Activated CD8-positive, alpha-beta memory T cell treated with anti-CD3 and anti-CD28 coated beads, Interleukin-2, amount 50 U/mL, for 48 hours (primary cell): ENCODE measurements at regions not wholly inside any gene's neighbourhood (a gene's known extent, or its start where the extent isn't known, plus 50 kb on each side); places are given as distances from the start of the nearest gene placed in this dataset.
"Not testable (repeated sequence)": the region's sequence is repeated elsewhere in the genome, so short reads cannot be mapped to it uniquely, and the experiment has no call there.

Experiments
- DNase-seq: peaks from one replicate; pipeline ENCODE4 v3.0.0-alpha.2; 2020

DNA sequence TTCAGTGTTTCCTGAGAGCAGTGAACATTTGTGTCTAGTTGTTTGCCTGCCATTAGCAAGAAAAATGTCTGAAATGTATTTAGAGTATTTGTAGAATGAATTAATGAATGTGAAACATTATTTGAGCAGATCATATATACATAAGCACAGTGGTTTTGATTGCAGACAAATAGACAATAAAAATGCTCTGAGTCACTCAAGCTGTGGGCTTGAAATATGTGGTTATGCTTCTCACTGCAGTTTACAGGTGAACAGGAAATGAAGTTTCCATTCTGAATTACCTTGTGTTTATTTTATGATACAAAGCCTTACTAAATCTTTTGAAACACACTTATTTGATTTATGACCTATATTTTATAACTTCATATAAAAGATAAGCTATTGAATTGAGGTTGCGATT is 827.7 kb downstream of the TMTC2 start:
- DNase-seq, result no peak

DNA sequence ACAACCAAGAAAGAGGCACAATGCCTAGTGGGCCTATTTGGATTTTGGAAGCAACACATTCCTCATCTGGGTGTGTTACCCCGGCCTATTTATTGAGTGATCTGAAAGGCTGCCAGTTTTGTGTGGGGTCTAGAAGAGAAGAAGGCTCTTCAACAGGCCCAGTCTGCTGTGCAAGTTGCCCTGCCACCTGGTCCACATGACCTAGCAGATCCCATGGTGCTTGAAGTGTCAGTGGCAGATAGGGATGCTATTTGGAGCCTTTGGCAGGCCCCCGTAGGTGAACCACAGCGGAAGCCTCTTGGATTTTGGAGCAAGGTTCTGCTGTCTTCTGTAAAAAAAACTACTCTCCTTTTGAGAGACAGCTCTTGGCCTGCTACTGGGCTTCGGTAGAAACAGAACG is 820.1 kb downstream of the TMTC2 start:
- no peak for DNase-seq

DNA sequence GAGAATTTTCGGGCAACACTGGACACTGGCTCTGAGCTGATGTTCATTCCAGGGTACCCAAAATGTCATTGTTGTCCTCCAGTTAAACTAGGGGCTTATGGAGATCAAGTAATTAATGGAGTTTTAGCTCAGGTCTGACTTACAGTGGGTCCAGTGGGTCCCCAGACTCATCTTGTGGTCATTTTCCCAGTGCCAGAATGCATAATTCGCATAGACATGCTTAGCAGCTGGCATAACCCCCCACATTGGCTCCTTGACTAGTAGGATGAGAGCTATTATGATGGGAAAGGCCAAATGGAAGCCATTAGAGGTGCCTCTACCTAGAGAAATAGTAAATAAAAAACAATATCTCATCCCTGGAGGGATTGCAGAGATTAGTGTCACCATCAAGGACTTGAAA is 818.9 kb downstream of the TMTC2 start:
- DNase-seq, result no peak

DNA sequence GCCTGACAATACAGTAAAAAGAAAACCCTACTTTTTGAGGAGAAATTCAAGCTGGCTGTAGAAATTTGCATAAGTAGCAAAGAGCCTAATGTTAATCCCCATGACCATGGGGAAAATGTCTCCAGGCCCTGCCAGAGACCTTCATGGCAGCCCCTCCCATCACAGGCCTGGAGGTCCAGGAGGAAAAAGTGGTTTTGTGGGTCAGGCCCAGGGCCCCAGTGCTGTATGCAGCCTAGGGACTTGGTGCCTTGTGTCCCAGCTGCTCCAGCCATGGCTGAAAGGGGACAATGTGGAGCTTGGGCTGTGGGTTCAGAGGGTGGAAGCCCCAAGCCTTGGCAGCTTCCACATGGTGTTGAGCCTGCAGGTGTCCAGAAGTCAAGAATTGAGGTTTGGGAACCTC is 813.2 kb downstream of the TMTC2 start:
- not testable (repeated sequence) for DNase-seq

DNA sequence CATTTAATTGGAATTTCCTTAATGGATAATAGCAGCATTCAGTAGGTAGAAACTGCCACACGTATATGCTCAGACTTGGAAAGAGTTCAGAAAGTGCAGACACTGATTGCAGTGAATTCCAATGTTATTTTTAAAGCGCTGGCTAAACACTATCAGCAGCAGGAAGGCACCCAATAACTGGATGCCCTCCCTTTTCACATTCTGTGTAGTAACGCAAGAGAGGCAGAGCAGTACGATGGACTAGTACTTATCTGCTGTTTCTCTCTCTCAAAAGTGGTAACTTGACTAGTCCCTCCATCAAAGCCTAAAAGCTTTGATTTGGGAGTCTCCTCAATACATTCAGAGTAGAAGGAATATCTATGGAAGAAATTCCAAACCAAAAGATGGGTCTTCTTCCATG is 791.0 kb downstream of the TMTC2 start:
- no peak for DNase-seq

DNA sequence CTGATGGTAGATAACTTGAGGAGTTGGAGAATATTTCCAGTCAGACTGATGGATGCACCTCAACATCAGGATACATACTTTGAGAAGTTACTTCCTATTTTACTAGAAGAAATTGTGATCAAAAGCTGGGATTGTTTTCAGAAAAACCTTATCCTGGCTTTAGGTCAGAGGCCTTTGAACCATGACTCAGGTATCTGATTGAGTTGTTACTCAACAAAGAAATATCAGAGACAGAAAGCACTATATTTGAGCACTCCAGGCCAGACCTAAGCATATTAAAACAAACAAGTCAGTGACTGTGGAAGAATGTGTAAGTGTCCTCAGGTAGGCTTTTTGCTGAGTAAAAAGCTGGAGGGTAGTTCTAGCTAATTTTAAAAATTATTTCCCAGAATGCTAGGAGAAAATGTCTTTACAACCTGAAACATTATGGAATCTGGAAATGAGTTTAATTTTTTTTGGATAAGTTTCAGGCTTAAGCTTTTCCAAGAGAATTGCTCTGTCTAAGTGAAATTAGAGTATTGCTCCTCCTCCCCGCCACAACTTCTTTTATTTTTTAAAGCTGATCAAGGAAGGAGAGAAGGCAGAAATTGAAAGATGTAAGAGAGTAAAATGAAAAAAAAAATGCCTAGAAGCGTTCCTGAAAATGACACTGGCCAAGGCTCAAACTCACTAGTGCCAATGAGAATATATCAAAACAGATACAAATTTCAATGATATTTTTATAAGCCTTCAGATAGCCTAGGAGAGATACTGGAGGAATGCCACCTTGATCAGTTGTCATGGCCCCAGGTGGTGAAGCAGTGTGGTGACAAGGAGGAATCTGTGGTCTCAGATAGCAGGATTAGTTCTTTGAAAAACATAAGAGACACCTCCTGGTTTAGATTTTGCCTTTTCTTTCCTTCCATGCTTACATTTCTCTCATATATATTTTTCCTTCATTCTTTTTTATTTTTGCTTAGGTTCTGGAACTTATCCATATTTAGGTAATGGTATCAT is 790.3 kb downstream of the TMTC2 start:
- DNase-seq, result no peak

DNA sequence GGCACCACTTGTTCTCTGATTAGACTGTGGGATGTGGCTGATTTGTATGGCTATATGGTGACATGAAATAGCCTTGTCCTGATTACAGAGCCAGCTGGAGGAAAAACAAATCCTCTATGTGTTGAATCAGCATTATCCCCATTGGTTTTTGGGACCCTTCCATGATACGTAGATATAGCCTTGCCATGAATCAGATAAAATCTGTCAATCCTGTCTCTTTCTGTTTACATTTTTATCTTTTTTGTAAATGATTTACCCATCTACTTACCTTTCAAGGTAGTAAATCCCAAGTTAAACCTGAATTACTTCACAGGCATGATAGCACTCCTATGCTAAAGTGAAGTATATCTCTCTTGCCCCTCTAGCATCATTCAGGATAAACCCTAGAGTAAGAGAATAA is 789.3 kb downstream of the TMTC2 start:
- no peak for DNase-seq

DNA sequence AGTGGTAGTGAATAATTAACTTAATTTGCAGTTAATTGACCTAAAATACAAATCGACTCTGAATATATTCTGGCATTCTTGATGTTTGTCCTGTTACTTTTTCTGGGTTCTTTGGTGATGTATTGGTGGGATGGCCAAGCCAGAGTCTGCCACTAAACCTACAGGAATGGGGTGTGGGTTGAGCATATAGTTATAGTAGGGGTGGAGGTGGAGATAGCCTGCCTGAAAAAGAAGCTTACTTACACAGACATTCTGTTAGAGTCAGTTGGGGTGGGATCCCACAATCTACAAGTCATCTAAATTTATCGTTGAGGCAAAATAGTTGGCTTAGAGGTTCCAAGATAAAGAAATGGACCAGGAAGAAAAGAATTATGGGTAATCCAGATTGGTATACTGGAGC is 787.7 kb downstream of the TMTC2 start:
- DNase-seq, result no peak

DNA sequence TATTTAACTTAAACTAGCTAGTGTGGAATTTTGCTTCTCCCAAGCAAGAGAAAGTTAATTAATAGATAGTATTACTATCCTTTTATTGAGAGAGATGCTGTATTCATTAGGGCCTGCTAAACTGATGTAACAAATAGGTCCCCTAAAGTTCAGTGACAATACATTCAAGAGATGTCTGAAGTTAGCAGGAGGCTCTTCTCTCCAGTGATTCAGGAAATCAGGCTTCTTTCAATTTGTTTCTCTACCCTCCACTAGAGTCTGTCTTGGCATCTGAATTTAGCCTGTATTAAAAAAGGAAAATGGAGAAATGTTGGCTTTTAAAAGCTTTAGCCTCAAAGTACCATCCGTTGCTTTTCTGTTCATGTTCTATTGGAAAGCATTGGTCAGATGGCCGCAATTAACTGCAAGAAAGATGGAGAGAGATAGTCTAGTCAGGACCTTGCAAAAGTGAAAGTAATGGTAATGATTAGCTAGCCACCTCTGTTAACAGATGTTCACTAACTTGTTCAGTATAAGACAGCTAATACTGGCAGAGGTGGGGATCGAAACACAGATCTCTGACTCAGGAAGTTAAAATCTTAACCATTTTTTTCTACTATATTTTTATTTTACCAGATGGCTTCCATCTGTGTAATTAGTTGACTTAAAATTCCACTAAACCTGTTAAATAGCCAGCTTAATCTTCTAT is 786.8 kb downstream of the TMTC2 start:
- no peak for DNase-seq

DNA sequence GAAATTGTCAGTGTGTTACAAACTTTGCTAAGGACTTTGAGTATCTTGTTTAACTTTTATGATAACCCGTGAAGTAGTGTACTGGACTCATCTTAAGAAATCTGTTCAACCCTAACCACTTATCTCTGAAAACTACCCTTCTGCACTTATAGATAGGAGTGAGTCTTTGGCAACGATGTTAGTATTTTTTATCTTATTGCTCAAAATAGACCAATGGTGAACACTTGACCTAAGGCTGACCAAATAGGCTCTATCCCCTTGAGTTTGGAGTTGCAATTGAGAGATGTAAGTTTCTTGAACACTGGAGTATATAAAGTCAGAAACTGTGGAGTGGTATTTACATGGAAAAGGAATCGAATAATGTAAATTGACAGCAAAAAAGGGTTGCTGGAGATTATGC is 786.1 kb downstream of the TMTC2 start:
- DNase-seq, result no peak

DNA sequence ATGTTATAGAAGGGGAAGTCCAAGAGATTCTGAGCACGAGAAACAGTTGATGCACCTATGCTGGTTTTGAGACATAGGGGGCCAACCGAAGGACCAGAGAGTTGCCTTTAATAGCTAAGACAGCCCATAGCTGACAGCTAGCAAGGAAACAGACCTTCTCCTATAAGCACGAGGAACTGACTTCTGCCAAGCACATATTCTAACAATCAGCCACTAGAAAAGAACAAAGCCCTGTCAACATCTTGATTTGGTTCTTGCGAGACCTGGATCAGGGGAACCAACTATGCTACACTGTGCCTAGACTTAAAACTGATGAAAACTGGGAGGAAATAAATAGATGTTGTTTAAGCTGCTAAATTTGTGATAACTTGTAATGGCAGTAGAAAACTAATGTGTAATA is 785.6 kb downstream of the TMTC2 start:
- DNase-seq, result no peak

DNA sequence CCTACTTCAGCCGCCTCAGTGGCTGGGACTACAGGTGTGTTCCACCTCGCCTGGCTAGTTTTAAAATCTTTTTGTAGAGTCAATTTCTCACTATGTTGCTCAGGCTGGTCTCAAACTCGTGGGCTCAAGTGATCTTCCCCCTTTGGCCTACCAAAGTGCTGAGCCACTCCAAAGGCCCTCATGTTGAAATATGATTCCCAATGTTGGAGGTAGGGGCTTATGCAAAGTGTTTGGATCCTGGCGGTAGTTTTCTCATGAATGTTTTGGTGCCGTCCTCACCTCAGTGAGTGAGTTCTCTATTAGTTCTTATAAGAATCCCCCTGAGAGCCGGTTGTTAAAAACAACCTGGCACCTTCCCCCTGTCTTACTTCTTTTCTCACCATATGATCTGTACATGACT is 784.6 kb downstream of the TMTC2 start:
- DNase-seq, result no peak

DNA sequence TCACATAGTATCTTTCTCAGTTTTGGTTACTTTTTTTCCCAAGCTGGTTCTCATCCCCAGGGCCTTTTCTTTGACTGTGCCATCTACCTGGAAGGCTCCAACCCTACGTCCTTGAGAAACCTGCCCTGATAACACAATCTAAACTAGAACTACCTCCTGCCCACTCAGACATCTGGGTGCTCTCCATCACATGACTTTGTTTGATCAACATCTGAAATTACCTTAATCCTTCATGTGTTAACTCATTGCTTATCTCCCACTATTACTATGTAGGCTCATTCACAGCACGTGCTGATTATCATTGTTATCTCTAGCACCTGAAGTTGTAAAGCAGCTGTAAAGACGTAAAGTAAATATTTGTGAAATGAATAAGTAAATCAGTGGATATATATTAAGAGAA is 784.0 kb downstream of the TMTC2 start:
- no peak for DNase-seq

DNA sequence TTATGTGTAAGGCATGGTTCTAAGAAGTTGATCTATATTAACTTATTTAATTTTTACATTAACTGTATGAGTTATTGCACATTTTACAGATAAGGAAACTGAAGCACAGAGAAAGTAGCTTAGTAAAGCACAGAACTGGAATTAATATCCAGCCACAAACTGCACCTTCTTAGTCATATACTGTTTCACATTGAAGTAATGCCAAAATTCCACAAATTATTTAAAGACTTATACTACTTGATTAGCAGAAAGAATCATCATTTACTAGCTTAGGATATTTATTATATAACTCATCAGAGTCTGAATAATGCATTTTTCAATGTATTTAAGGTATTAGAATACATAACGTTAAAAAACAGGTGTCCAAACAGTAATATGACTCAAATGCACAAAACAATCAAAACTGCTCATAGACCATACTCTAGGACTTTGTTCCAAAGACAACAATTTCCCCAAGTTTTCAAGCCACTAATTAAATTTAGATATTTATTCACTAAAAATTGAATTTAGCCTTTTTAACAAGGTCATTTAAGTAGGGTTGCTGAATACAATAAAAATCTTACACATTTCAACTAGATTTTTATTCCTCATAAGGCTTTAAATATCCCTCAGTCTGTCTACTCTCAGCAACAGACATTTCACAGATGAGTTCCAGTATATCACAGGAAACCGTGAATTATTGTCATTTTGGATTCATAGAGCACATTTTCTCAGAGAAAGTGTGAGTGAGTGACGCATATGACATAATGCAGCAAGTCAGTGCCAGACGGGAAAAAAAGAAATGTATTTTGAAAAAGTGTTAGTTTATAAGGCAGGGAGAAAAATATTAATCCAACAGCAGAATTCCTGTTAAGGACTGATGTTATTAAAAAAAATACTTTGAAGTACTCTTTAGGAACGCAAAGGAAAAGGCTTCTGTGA is 782.5 kb downstream of the TMTC2 start:
- no peak for DNase-seq

DNA sequence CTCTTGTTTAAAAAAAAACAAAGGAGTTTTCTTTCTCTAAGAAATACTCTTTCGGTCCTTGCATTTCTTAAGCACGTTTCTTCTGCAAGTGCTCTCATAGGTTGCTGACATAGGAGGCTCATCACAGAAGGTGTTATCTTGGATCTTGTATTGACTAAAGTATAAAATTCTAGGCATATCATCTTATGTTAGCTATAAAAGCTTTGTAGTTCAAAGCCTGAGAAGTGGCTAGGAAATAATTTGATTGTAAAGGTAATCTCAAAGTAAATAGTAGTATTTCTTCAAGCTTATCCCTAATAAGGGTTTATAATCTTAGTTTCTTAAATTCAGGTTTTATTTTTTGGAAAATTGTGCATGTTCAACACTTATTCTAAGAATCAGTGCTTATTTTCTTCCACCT is 778.9 kb downstream of the TMTC2 start:
- no peak for DNase-seq

DNA sequence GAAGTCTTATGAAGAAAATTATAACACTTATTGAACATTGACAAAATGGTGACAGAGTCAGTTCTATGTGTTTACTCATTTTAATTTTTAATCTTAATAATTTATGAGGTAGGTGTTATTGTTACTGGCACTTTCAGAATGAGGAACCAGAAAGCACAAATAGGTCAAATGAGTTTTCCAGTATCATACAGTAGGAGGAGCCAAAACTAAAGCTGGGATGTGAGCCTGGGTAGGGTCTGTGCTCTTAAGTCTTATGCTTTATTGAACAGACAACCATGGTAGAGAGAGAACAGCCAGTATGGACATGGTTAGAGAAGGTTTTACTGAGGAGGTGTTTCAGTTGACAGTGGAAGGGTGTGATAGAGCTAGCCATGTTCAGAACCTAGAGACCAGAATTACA is 775.7 kb downstream of the TMTC2 start:
- DNase-seq, result no peak

DNA sequence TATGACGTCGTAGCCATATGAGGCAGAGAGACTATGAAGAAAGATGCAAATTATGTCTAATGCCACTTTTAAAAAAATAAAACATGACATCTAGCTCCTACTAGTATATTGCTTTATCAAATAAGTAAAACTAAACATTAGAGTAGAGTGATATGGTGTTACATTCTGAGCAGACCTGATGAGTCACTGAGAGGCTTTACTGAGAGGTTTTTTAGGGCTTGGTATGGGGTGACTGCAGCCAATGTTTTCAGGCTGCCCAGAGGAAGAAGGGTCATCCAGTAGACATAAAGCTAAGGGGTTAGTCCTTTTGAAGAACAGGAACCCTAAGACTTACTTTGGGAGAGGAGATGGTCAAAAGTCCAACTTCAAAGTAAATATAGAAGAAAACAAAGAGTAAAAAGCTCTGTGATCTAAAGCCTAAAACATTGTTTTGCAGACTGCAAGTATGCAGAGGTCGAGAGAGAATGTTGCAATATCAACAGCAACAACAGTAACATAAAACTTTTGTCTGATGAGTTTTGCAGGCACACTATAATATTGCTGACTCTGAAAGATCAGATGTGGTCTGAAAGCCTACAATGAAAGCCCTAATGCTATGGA is 774.7 kb downstream of the TMTC2 start:
- no peak for DNase-seq

DNA sequence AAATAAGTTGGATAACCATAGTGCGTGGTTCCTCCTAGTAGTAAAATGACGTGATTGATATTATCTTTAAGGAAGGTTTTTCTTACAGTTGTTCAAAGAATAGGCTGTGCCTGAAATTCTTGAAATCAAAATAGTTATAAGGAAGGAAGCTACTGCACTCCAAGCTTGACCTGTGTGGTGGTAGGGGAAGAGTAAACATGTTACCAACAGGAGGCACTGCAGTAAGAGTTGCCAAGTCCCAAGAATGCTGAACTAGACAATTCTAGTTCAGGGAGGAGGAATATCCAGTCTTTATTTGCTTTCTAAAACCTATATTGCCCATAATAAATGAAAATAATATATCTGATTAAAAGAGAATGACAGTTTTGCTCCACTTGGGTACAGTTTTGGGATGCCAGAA is 764.5 kb downstream of the TMTC2 start:
- DNase-seq, result no peak

DNA sequence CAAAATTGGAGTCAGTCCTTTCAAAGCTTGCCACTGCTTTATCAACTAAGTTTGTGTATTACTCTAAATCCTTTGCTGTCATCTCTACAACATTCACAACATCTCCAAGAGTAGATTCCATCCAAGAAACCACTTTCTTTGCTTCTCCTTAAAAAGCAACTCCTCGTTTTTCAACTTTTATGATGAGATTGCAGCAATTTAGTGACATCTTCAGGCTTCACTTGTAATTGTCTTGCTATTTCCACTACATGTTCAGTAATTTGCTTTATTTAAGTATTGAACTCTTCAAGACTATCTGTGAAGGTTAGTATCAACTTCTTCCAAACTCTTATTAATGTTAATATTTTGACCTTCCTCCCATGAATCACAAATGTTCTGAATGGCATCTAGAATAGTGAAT is 747.9 kb downstream of the TMTC2 start:
- no peak for DNase-seq

DNA sequence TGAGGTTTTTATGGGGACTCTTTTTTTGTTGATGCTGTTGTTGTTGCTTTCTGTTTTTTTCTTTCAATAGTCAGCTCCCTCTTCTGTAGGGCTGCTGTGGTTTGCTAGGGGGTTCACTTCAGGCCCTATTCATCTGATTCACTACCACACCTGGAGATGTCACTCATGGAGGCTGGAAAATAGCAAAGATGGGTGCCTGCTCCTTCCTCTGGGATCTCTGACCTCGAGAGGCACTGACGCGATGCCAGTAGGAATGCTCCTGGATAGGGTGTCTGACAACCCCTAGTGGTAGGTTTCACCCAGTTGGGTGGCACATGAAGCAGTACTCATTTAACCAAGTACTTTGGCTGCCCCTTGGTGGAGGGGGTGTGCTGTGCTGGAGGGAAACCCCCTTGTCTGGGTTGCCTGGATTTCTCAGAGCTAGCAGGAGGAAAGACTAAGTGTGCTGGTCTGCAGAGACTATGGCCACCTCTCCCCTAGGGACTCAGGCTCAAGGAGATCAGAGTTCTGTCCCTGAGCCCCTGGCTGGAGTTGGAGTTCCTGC is 745.5 kb downstream of the TMTC2 start:
- no peak for DNase-seq

DNA sequence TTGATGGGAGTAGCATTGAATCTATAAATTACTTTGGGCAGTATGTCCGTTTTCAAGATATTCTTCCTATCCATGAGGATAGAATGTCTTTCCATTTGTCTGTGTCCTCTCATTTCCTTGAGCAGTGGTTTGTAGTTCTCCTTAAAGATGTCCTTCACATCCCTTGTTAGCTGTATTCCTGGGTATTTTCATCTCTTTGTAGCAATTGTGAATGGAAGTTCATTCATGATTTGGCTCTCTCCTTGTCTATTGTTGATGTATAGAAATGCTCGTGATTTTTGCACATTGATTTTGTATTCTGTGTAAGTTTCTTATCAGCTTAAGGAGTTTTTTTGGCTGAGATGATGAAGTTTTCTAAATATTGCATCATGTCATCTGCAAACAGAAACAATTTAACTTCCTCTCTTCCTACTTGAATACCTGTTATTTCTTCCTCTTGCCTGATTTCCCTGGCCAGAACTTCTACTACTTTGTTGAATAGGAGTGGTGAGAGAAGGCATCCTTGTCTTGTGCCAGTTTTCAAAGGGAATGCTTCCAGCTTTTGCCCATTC is 741.0 kb downstream of the TMTC2 start:
- DNase-seq, result not testable (repeated sequence)

DNA sequence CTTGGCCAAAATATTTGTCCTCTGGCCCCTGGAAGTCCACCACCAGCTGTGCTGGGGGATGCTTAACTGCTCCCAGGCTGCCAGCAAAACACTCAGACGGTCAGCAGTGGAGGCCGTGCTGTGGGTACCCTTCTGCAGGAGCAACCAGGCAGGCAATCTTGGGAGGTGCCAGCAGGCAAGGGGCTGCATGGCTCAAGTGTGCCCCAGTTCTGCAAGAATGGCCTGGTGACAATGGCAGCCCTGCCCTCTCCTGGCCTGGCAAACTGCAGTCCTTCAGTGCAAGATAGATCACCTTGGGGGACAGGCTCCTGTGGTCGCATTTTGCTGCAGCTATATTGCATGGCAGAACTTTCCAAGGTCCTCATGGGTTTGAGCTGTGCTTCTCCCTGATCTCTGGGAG is 728.3 kb downstream of the TMTC2 start:
- no peak for DNase-seq
